Lung microvascular endothelial cell (primary cell): ENCODE measurements at regions not wholly inside any gene's neighbourhood (a gene's known extent, or its start where the extent isn't known, plus 50 kb on each side); places are given as distances from the start of the nearest gene placed in this dataset.

Experiments
- DNase-seq, 2 donors: peaks; one replicate each; pipeline versions ENCODE4 v3.0.0 to v3.0.0-alpha.2; 2010; ENCODE audit warnings: low read depth in 2 of 2

- DNase-seq: no peak
Observed at GRCh38 chr11:38296211-38296776, 1698.3 kb upstream of the RAG2 start.

- DNase-seq: no peak
Observed at GRCh38 chr11:38282718-38283117, 1684.7 kb upstream of the RAG2 start.

GRCh38 chr11:38278457-38279141 lies 1680.6 kb upstream of the RAG2 start:
- DNase-seq: no peak

GRCh38 chr11:38274031-38274430 lies 1676.0 kb upstream of the RAG2 start:
- no peak for DNase-seq

GRCh38 chr11:38272376-38272775 lies 1674.3 kb upstream of the RAG2 start:
- DNase-seq: no peak

GRCh38 chr11:38266691-38267090 lies 1668.7 kb upstream of the RAG2 start:
- DNase-seq: no peak

GRCh38 chr11:38256436-38256835 lies 1658.4 kb upstream of the RAG2 start:
- DNase-seq: no peak

GRCh38 chr11:38254913-38255312 lies 1656.9 kb upstream of the RAG2 start:
- no peak for DNase-seq

- DNase-seq: no peak
Observed at GRCh38 chr11:38252620-38253019, 1654.6 kb upstream of the RAG2 start.

GRCh38 chr11:38246451-38246850 lies 1648.4 kb upstream of the RAG2 start:
- no peak for DNase-seq

GRCh38 chr11:38226684-38227083 lies 1628.6 kb upstream of the RAG2 start:
- no peak for DNase-seq

- DNase-seq: no peak
Observed at GRCh38 chr11:38221295-38221694, 1623.3 kb upstream of the RAG2 start.

GRCh38 chr11:38219636-38220035 lies 1621.6 kb upstream of the RAG2 start:
- no peak for DNase-seq

GRCh38 chr11:38208951-38209350 lies 1610.9 kb upstream of the RAG2 start:
- no peak for DNase-seq

- DNase-seq: no peak
Observed at GRCh38 chr11:38206663-38207062, 1608.6 kb upstream of the RAG2 start.

- DNase-seq: no peak
Observed at GRCh38 chr11:38191101-38191500, 1593.1 kb upstream of the RAG2 start.

GRCh38 chr11:38182126-38182866 lies 1584.3 kb upstream of the RAG2 start:
- DNase-seq: no peak

- DNase-seq: no peak
Observed at GRCh38 chr11:38176686-38177322, 1578.8 kb upstream of the RAG2 start.

- DNase-seq: no peak
Observed at GRCh38 chr11:38173676-38174075, 1575.6 kb upstream of the RAG2 start.

- no peak for DNase-seq
Observed at GRCh38 chr11:38169286-38169685, 1571.2 kb upstream of the RAG2 start.

- DNase-seq: no peak
Observed at GRCh38 chr11:38163526-38163925, 1565.5 kb upstream of the RAG2 start.

GRCh38 chr11:38160433-38160832 lies 1562.4 kb upstream of the RAG2 start:
- DNase-seq: no peak
